Heart left ventricle (tissue), 13 donors: ENCODE measurements at regions not wholly inside any gene's neighbourhood (a gene's known extent, or its start where the extent isn't known, plus 50 kb on each side); places are given as distances from the start of the nearest gene placed in this dataset.

ENCODE experiments used
- CTCF ChIP-seq, 12 donors: fragments of 200-600 bp; sonication (generic) in 4 of 12; IDR thresholded peaks; one replicate each; pipeline versions ENCODE4 v1.5.0 to v1.8.0; 2018 to 2022; ENCODE audit warnings: antibody characterized with exemption in 12 of 12, mild to moderate bottlenecking in 5 of 12
- POLR2A ChIP-seq, 2 donors: fragments of 450-650 bp; IDR thresholded peaks; one replicate each; pipeline ENCODE4 v1.6.1; 2017; ENCODE audit warnings: antibody characterized with exemption in 2 of 2, mild to moderate bottlenecking in 2 of 2, moderate library complexity in 2 of 2
- donor health status: ischemic (EF 13 %, LVEDD 7.1; RV severe dilation, severe dysfunction).
- donor health status: DM: no; HTN: yes; CAD: no.
- donor health status: DM: no; HTN: no; CAD: no.
- donor health status: ischemic (EF 25% LVEDD 6.9; RV normal size, moderate dysfunction).
- donor health status: ischemic (EF 25% LVEDD 5.7; RV mildly dilated, moderate dysfunction).
- donor health status: ischemic (EF 35%, LVEDD 5.7; RV mildly dilated, moderate dysfunction).
- donor health status: nonischemic (EF 11% LVEDD 7.7; RV severe dilation, severe dysfunction).
- donor health status: DM: yes; HTN: yes; CAD: no.
- donor health status: PGD.
- donor health status: ischemic (EF 29% LVEDD 5.4; RV normal size, mild dysfunction).
- donor health status: nonischemic (EF 23%, LVEDD 6.1; RV moderate dilation, normal function).

GRCh38 chr3:101133652-101134051, 140.4 kb upstream of the ABI3BP start:
- no peak for TF ChIP-seq CTCF (IDR thresholded peaks at IDR 0.05)
- no peak for TF ChIP-seq POLR2A (IDR thresholded peaks at IDR 0.05)
